B cell (primary cell): ENCODE measurements at regions not wholly inside any gene's neighbourhood (a gene's known extent, or its start where the extent isn't known, plus 50 kb on each side); places are given as distances from the start of the nearest gene placed in this dataset.

Experiments
- ATAC-seq: fragments of 200-7000 bp; cut with Tn5 transposase; one replicate; pipeline ENCODE4 v1.10.0; 2021; ENCODE audit warnings: low read depth, mild to moderate bottlenecking, moderate number of reproducible peaks, moderate library complexity
- CTCF ChIA-PET: fragments of 350-600 bp; sonication (Branson Sonifier 250); formaldehyde crosslinking; loops from one replicate; lab custom pipeline; 2021; ENCODE audit warnings: antibody characterized with exemption, inconsistent platforms; lab: Charles Lee
- POLR2A ChIA-PET: fragments of 350-600 bp; sonication (Branson Sonifier 250); formaldehyde crosslinking; loops from one replicate; lab custom pipeline; 2021; ENCODE audit warnings: antibody characterized with exemption; lab: Charles Lee
- DNase-seq: peaks from one replicate; pipeline ENCODE4 v3.0.0; 2013
- H2AFZ ChIP-seq: 2 replicates; pipeline ENCODE4 v1.6.1; 2012; ENCODE audit warnings: mild to moderate bottlenecking, low read depth, low read length; ENCODE audit not compliant: insufficient read depth, poor library complexity, severe bottlenecking
- H3K27ac ChIP-seq, 2 donors: 1 replicate in 1 of 2; 2 replicates in 1 of 2; pipeline ENCODE4 v1.5.1; 2012 to 2013; ENCODE audit warnings: low read length in 2 of 2, mild to moderate bottlenecking in 2 of 2, moderate library complexity in 1 of 2
- H3K27me3 ChIP-seq, 4 experiments: fragments of 200-600 bp in 1 of 4; sonication (generic) in 1 of 4; replicated peaks in 1 of 4; 1 replicate in 2 of 4; 2 replicates in 2 of 4; pipeline versions ENCODE4 v1.6.1 to v1.7.0; 2013 to 2016; ENCODE audit warnings: low read length in 3 of 4, mild to moderate bottlenecking in 2 of 4, mixed read lengths in 1 of 4, moderate library complexity in 1 of 4; ENCODE audit not compliant: insufficient read depth in 4 of 4, control insufficient read depth in 3 of 4; ENCODE audit errors: control extremely low read depth in 1 of 4
- H3K36me3 ChIP-seq, 2 experiments: replicated peaks in 1 of 2; 1 replicate in 1 of 2; 2 replicates in 1 of 2; pipeline versions ENCODE4 v1.6.1 to v1.7.1; 2013; ENCODE audit warnings: low read length in 1 of 2; ENCODE audit not compliant: insufficient read depth in 2 of 2, control insufficient read depth in 1 of 2; ENCODE audit errors: control extremely low read depth in 1 of 2, extremely low read depth in 1 of 2
- H3K4me1 ChIP-seq, 2 donors: fragments of 200-600 bp in 1 of 2; sonication (generic) in 1 of 2; 1 replicate in 1 of 2; 2 replicates in 1 of 2; pipeline versions ENCODE4 v1.5.1 to v1.6.1; 2013 to 2017; ENCODE audit warnings: low read length in 2 of 2; ENCODE audit not compliant: control insufficient read depth in 2 of 2, insufficient read depth in 2 of 2
- H3K4me2 ChIP-seq: replicated peaks from 2 replicates; pipeline ENCODE3; 2012; ENCODE audit warnings: mild to moderate bottlenecking, low read depth, low read length; ENCODE audit not compliant: poor library complexity, severe bottlenecking
- H3K4me3 ChIP-seq, 5 experiments: fragments of 200-600 bp in 1 of 5; sonication (generic) in 1 of 5; 1 replicate in 3 of 5; 2 replicates in 2 of 5; pipeline versions ENCODE4 v1.5.1 to v1.7.0; 2011 to 2016; ENCODE audit warnings: low read length in 4 of 5, mild to moderate bottlenecking in 4 of 5, low read depth in 2 of 5, control low read depth in 1 of 5, moderate library complexity in 1 of 5; ENCODE audit not compliant: insufficient read depth in 1 of 5; ENCODE audit errors: control extremely low read depth in 1 of 5, extremely low read depth in 1 of 5
- H3K79me2 ChIP-seq: fragments of 200-600 bp; sonication (generic); one replicate; pipeline ENCODE4 v1.6.0; 2016; ENCODE audit warnings: low read length; ENCODE audit not compliant: control insufficient read depth, insufficient read depth
- H3K9ac ChIP-seq: fragments of 200-600 bp; sonication (generic); 2 replicates; pipeline ENCODE4 v1.6.1; 2017; ENCODE audit warnings: mild to moderate bottlenecking, low read length, moderate library complexity
- H3K9me3 ChIP-seq, 3 donors: one replicate each; pipeline versions ENCODE4 v1.6.1 to v1.7.1; 2013; ENCODE audit warnings: low read length in 2 of 3; ENCODE audit not compliant: control insufficient read depth in 2 of 3, insufficient read depth in 1 of 3; ENCODE audit errors: control extremely low read depth in 1 of 3
- H4K20me1 ChIP-seq: 2 replicates; pipeline ENCODE4 v1.6.0; 2012; ENCODE audit warnings: mild to moderate bottlenecking, low read length; ENCODE audit not compliant: insufficient read depth, control insufficient read depth, poor library complexity, severe bottlenecking
- H3K27ac Mint-ChIP-seq: one replicate; pipeline ENCODE4 v1.8.0; 2021; ENCODE audit warnings: mixed read lengths
- H3K27me3 Mint-ChIP-seq: one replicate; pipeline ENCODE4 v1.8.0; 2021; ENCODE audit warnings: mixed read lengths
- H3K4me1 Mint-ChIP-seq: one replicate; pipeline ENCODE4 v1.8.0; 2021; ENCODE audit warnings: mixed read lengths
- H3K4me3 Mint-ChIP-seq: one replicate; pipeline ENCODE4 v1.8.0; 2021; ENCODE audit warnings: mixed read lengths
- H3K9me3 Mint-ChIP-seq: one replicate; pipeline ENCODE4 v1.8.0; 2022; ENCODE audit warnings: mixed read lengths; ENCODE audit not compliant: insufficient read depth
- EZH2 ChIP-seq: IDR thresholded peaks from 2 replicates; pipeline ENCODE4 v1.6.1; 2012; ENCODE audit warnings: borderline replicate concordance, low read depth, mild to moderate bottlenecking, moderate library complexity, low read length; ENCODE audit not compliant: insufficient read depth, poor library complexity, severe bottlenecking
- WGBS: methylation state at CpG from one replicate; pipeline ENCODE4 v1.1.5; 2013; ENCODE audit warnings: missing lambda C conversion rate; ENCODE audit not compliant: insufficient coverage; 5-methylcytosine and 5-hydroxymethylcytosine counted together
- intact Hi-C: fragments of 100-400 bp; cut with micrococcal nuclease; formaldehyde crosslinking; loops from one replicate; pipeline ENCODE4 v1.10.0; 2022
- TF ChIP-seq, protein P1 (sequence below): fragments of 200-600 bp; IDR thresholded peaks from one replicate; pipeline ENCODE4 v1.8.0; 2022; ENCODE audit warnings: antibody characterized with exemption, mild to moderate bottlenecking

DNA sequence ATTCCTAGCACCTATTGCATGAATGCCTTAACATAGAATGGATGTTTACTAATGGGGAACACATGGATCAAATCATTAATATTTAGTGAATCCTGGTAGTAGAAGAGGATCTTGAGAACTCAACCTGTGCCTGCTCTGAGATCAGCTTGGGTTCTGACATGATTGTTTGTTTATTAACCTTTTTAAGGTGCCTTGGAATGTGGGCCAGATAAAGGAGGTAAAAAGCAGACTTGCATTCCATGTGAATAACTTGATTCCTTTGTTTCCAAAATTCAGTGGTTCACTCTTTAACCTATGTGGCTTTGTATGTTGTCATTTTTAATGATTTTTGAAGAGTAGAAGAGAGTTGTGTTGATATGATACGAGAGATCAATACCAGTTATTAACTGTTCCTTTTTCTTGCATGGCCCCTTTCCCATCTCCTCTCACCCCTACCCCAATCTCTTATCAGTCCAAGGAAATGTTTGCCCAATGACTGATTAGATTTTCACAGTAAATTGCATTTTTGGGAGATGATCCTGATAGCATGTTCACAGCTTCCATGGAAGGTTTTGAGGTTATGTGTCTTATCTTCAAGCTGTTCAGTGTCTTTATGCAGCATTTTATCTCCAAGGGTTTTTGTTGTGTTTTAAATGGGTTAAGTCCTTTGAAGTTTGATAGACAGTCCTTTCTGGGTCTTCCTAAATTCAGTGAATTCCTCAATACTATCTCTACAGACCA, 193.7 kb upstream of the FRMD6 start:
- intact Hi-C loops = no loop called here
- Histone ChIP-seq H3K79me2 (no peaks in the 10 kb centered on the region), H3K36me3 (no peaks in the 10 kb centered on the region), H3K4me3 (no peak overlapping the region), H3K9me3 (no peaks in the 10 kb centered on the region), H3K4me2 (no peak overlapping the region), H2AFZ (no peak overlapping the region), H3K4me1 (no peaks in the 10 kb centered on the region), H3K27me3 (no peaks in the 10 kb centered on the region), H4K20me1 (no peaks in the 10 kb centered on the region), H3K27ac (no peak overlapping the region), H3K9ac (no peak overlapping the region)
- CTCF ChIA-PET = no interaction called here
- DNase-seq = no peak
- Mint-ChIP-seq H3K4me1 (no peaks in the 10 kb centered on the region), H3K9me3 (no peaks in the 10 kb centered on the region), H3K4me3 (no peak overlapping the region), H3K27me3 (peaks cover 10% of the 10 kb centered on the region), H3K27ac (no peak overlapping the region)
- no peak for TF ChIP-seq EZH2
- TF ChIP-seq, protein P1, sequence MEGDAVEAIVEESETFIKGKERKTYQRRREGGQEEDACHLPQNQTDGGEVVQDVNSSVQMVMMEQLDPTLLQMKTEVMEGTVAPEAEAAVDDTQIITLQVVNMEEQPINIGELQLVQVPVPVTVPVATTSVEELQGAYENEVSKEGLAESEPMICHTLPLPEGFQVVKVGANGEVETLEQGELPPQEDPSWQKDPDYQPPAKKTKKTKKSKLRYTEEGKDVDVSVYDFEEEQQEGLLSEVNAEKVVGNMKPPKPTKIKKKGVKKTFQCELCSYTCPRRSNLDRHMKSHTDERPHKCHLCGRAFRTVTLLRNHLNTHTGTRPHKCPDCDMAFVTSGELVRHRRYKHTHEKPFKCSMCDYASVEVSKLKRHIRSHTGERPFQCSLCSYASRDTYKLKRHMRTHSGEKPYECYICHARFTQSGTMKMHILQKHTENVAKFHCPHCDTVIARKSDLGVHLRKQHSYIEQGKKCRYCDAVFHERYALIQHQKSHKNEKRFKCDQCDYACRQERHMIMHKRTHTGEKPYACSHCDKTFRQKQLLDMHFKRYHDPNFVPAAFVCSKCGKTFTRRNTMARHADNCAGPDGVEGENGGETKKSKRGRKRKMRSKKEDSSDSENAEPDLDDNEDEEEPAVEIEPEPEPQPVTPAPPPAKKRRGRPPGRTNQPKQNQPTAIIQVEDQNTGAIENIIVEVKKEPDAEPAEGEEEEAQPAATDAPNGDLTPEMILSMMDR = no peak
- no CpG with 5 or more reads among the region's 1 CpG for WGBS
- ATAC-seq = no peak
- POLR2A ChIA-PET = no interaction called here

DNA sequence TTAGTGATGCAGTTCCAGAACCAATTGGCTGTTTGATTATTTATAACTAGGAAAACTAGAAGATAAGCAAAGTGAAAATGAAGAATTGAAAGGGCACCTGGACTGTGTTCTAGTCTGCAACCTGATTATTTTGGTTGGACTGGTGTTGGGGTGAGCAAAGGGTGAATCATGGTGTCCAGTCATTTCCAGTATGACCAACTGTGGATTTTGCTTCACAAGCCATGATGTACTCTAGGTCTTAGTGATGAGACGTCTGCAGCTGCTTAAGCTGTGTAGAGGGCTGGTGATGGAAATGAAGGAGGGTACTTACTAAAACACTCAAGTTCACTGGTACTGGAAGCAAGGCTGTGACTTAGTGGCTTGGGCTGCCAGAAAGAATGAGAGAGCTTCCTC, 193.2 kb upstream of the FRMD6 start:
- ATAC-seq (no peak), DNase-seq (no peak)
- no CpG with 5 or more reads among the region's 1 CpG for WGBS
- Histone ChIP-seq H3K4me1 (no peaks in the 10 kb centered on the region), H3K79me2 (no peaks in the 10 kb centered on the region), H4K20me1 (no peaks in the 10 kb centered on the region), H2AFZ (no peak overlapping the region), H3K4me3 (no peak overlapping the region), H3K36me3 (no peaks in the 10 kb centered on the region), H3K27ac (no peak overlapping the region), H3K9me3 (no peaks in the 10 kb centered on the region), H3K9ac (no peak overlapping the region), H3K27me3 (no peaks in the 10 kb centered on the region), H3K4me2 (no peak overlapping the region)
- ChIA-PET POLR2A (no interaction called here), CTCF (no interaction called here)
- Mint-ChIP-seq H3K4me1 (no peaks in the 10 kb centered on the region), H3K4me3 (no peak overlapping the region), H3K27ac (no peak overlapping the region), H3K9me3 (no peaks in the 10 kb centered on the region), H3K27me3 (peaks cover 10% of the 10 kb centered on the region)
- TF ChIP-seq, protein P1 = no peak
- intact Hi-C loops = no loop called here
